Adrenal gland (tissue), 5 donors: ENCODE measurements at regions not wholly inside any gene's neighbourhood (a gene's known extent, or its start where the extent isn't known, plus 50 kb on each side); places are given as distances from the start of the nearest gene placed in this dataset.

ENCODE experiments used
- CTCF ChIP-seq, 6 experiments: fragments of 450-650 bp in 4 of 6; fragments of 200-600 bp in 2 of 6; sonication (generic) in 1 of 6; IDR thresholded peaks; 1 replicate in 5 of 6; 2 replicates in 1 of 6; pipeline versions ENCODE4 v1.5.1 to v1.8.0; 2016 to 2021; ENCODE audit warnings: antibody characterized with exemption in 6 of 6, mild to moderate bottlenecking in 2 of 6, moderate library complexity in 1 of 6
- POLR2A ChIP-seq, 2 donors: fragments of 450-650 bp; IDR thresholded peaks; one replicate each; pipeline ENCODE4 v1.6.1; 2017; ENCODE audit warnings: antibody characterized with exemption in 2 of 2, mild to moderate bottlenecking in 2 of 2, moderate library complexity in 1 of 2
- donor health status: DM: no; HTN: no; CAD: no.

- TF ChIP-seq CTCF (IDR thresholded peaks at IDR 0.05) (no peak), POLR2A (IDR thresholded peaks at IDR 0.05) (no peak)
Observed at GRCh38 chr19:31874313-31874712, 471.1 kb upstream of the ZNF507 start.
